ENCODE measurements at regions not wholly inside any gene's neighbourhood (a gene's known extent, or its start where the extent isn't known, plus 50 kb on each side); places are given as distances from the start of the nearest gene placed in this dataset.

GRCh38 chr13:88590574-88590973 lies 919.4 kb downstream of the SLITRK5 start:
- DNase-seq: no peak
- Mint-ChIP-seq H3K4me1 (ENCODE audit: low read depth, unreplicated experiment) (no peaks in the 10 kb centered on the region), H3K4me3 (ENCODE audit: unreplicated experiment) (no peak overlapping the region), H3K27me3 (ENCODE audit: unreplicated experiment) (peaks cover 3% of the 10 kb centered on the region), H3K36me3 (ENCODE audit: unreplicated experiment) (peaks cover 13% of the 10 kb centered on the region), H3K27ac (ENCODE audit: unreplicated experiment) (no peak overlapping the region), H3K9me3 (ENCODE audit: unreplicated experiment) (peaks cover 4% of the 10 kb centered on the region)
- TF ChIP-seq CTCF (IDR thresholded peaks at IDR 0.05; ENCODE audit: partially characterized antibody, unreplicated experiment): no peak

DNA sequence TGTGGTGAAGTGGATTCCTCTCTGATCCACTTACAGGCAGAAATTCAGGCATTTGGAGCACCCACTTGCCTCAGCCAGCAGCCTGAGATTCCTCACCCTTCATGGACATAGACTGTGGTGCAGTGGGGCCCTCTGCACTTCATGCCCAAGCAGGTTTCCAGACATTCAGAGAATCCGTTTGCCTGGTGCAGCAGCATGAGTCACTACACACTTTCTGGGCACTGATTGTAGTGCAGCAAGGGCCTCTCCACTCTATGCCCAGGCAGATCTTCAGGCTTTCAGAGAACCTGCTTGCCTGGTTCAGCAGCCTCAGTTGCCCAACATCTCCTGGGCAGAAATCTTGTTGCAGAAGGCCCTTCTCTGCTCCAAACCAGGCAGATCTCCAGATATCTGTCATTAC lies 920.9 kb downstream of the SLITRK5 start:
- Mint-ChIP-seq H3K4me1 (ENCODE audit: low read depth, unreplicated experiment) (no peaks in the 10 kb centered on the region), H3K27ac (ENCODE audit: unreplicated experiment) (no peak overlapping the region), H3K4me3 (ENCODE audit: unreplicated experiment) (no peak overlapping the region), H3K36me3 (ENCODE audit: unreplicated experiment) (peaks cover 13% of the 10 kb centered on the region), H3K27me3 (ENCODE audit: unreplicated experiment) (peaks cover 3% of the 10 kb centered on the region), H3K9me3 (ENCODE audit: unreplicated experiment) (peaks cover 6% of the 10 kb centered on the region)
- no peak for DNase-seq
- no peak for TF ChIP-seq CTCF (IDR thresholded peaks at IDR 0.05; ENCODE audit: partially characterized antibody, unreplicated experiment)

GRCh38 chr13:88601949-88602348 lies 930.8 kb downstream of the SLITRK5 start:
- no peaks in the 10 kb centered on the region for H3K27me3 Mint-ChIP-seq (ENCODE audit: unreplicated experiment)
- H3K4me3 Mint-ChIP-seq (ENCODE audit: unreplicated experiment): no peak overlapping the region
- no peaks in the 10 kb centered on the region for H3K36me3 Mint-ChIP-seq (ENCODE audit: unreplicated experiment)
- TF ChIP-seq CTCF (IDR thresholded peaks at IDR 0.05; ENCODE audit: partially characterized antibody, unreplicated experiment): no peak
- H3K9me3 Mint-ChIP-seq (ENCODE audit: unreplicated experiment): no peaks in the 10 kb centered on the region
- DNase-seq: no peak
- H3K4me1 Mint-ChIP-seq (ENCODE audit: low read depth, unreplicated experiment): no peaks in the 10 kb centered on the region
- no peak overlapping the region for H3K27ac Mint-ChIP-seq (ENCODE audit: unreplicated experiment)

DNA sequence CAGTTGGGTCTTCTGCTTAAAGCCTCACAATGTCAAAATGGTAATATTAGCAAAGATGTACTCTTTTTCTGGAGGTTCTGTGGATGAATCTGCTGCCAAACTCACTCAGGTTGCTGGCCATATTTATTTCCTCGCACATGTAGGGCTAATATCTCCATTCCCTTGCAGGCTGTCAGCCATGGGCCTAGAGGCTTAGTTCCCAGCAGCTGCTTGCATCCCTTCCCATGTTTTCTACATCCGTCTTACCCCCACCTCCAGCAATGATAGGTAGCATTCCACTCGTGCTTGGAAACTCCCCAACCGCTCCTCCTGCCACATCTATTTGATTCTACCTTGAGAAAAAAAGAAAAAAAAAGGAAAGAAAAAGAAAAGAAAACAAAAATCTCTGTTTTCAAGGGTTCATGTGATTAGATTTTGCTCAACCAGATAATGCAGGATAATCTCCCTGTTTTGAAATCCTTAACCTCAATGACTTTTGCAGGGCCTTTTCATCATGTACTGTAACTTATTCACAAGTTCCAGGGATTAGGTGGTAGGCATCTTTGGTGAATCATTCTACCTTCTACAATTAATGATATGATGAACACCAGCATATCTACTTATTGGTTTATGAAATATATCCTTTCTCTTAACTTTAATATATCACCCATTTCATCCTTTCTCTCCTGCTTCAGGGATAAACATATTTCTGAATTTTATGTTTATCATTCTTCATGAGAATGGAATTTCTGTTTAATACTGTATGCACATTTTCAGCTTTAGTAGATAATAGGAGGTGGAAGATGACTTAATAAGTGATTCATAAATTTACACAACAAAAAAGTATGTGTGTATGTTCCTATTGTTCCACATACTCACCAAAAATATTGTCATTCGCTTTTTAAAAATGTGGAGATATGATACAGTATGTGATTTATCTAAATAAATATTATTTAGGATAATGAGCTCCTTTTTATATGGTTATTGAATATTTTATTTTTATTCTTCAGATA lies 931.9 kb downstream of the SLITRK5 start:
- Mint-ChIP-seq H3K27ac (ENCODE audit: unreplicated experiment) (no peak overlapping the region), H3K27me3 (ENCODE audit: unreplicated experiment) (no peaks in the 10 kb centered on the region), H3K4me3 (ENCODE audit: unreplicated experiment) (no peak overlapping the region), H3K36me3 (ENCODE audit: unreplicated experiment) (no peaks in the 10 kb centered on the region), H3K9me3 (ENCODE audit: unreplicated experiment) (no peaks in the 10 kb centered on the region), H3K4me1 (ENCODE audit: low read depth, unreplicated experiment) (no peaks in the 10 kb centered on the region)
- TF ChIP-seq CTCF (IDR thresholded peaks at IDR 0.05; ENCODE audit: partially characterized antibody, unreplicated experiment): no peak
- DNase-seq: no peak

GRCh38 chr13:88617176-88617575 lies 946.0 kb downstream of the SLITRK5 start:
- no peak for TF ChIP-seq CTCF (IDR thresholded peaks at IDR 0.05; ENCODE audit: partially characterized antibody, unreplicated experiment)
- no peaks in the 10 kb centered on the region for H3K27me3 Mint-ChIP-seq (ENCODE audit: unreplicated experiment)
- no peaks in the 10 kb centered on the region for H3K36me3 Mint-ChIP-seq (ENCODE audit: unreplicated experiment)
- H3K9me3 Mint-ChIP-seq (ENCODE audit: unreplicated experiment): no peaks in the 10 kb centered on the region
- no peak for DNase-seq
- no peak overlapping the region for H3K4me3 Mint-ChIP-seq (ENCODE audit: unreplicated experiment)
- H3K27ac Mint-ChIP-seq (ENCODE audit: unreplicated experiment): no peak overlapping the region
- no peaks in the 10 kb centered on the region for H3K4me1 Mint-ChIP-seq (ENCODE audit: low read depth, unreplicated experiment)
